Left lung (tissue), 4 donors: ENCODE measurements at regions not wholly inside any gene's neighbourhood (a gene's known extent, or its start where the extent isn't known, plus 50 kb on each side); places are given as distances from the start of the nearest gene placed in this dataset.

Experiments
- ATAC-seq: fragments of 200-7000 bp; cut with Tn5 transposase; one replicate; pipeline ENCODE4 v1.9.1; 2020; ENCODE audit warnings: moderate library complexity
- DNase-seq, 4 donors: peaks; one replicate each; pipeline ENCODE4 v3.0.0-alpha.2; 2013 to 2020
- H3K27ac ChIP-seq, 2 donors: fragments of 200-600 bp; sonication (generic) in 1 of 2; one replicate each; pipeline versions ENCODE4 v1.5.0 to v1.8.0; 2020 to 2021
- H3K27me3 ChIP-seq, 2 donors: fragments of 200-600 bp; sonication (generic) in 1 of 2; one replicate each; pipeline versions ENCODE4 v1.5.0 to v1.8.0; 2020 to 2021
- H3K36me3 ChIP-seq, 2 donors: fragments of 200-600 bp; sonication (generic) in 1 of 2; one replicate each; pipeline versions ENCODE4 v1.5.0 to v1.8.0; 2020 to 2021
- H3K4me1 ChIP-seq, 2 donors: fragments of 200-600 bp; one replicate each; pipeline ENCODE4 v1.8.0; 2021
- H3K4me3 ChIP-seq, 2 donors: fragments of 200-600 bp; sonication (generic) in 1 of 2; one replicate each; pipeline versions ENCODE4 v1.5.0 to v1.8.0; 2020 to 2021; ENCODE audit warnings: mild to moderate bottlenecking in 1 of 2
- H3K9me3 ChIP-seq, 2 donors: fragments of 200-600 bp; sonication (generic) in 1 of 2; one replicate each; pipeline versions ENCODE4 v1.5.0 to v1.8.0; 2020 to 2021
- CTCF ChIP-seq, 2 donors: fragments of 200-600 bp; sonication (generic) in 1 of 2; IDR thresholded peaks; one replicate each; pipeline versions ENCODE4 v1.5.0 to v1.8.0; 2021; ENCODE audit warnings: antibody characterized with exemption in 2 of 2
- intact Hi-C, 2 donors: fragments of 100-400 bp; cut with DNase I; formaldehyde crosslinking; loops; one replicate each; pipeline versions ENCODE4 v1.11.2 to v1.14.2; 2022
- donor health status: DM: no; HTN: yes; CAD: no.
- donor health status: DM: no; HTN: no; CAD: no.

DNA sequence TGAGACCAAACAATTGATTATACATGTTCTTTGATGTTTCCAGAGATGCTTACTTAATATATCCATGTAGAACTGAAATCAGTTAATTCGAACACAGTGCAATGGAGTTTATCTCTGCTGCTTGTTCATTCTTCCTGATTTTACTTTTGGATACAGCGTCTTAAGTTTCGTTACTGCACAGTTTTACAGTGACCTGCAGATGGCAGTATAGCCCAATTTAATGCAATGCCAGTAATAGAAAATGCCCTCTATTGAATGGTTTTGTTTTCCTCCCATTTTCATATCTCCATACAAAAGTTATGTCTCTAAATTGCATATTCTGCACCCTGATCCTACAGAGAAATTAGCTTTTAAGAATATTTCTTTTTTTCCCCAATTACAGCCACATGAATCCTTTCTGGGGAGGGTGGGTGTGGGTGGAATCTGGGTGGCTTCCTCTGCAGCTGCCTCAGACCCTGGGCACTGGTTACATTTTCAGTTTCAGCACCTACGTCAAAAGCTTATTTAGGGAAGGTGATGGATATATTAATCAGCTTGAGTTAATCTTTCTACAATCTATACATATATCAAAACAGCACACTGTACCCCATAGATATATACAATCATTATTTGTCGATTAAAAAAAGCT is 101.1 kb upstream of the DCD start:
- intact Hi-C loops: no loop called here
- no peaks in the 10 kb centered on the region for H3K9me3 ChIP-seq
- peak; percentile 86 for ATAC-seq
- H3K36me3 ChIP-seq: no peaks in the 10 kb centered on the region
- TF ChIP-seq CTCF (IDR thresholded peaks at IDR 0.05): peak; percentile 75 to 76
- no peak overlapping the region for H3K4me3 ChIP-seq
- no peaks in the 10 kb centered on the region for H3K4me1 ChIP-seq
- H3K27me3 ChIP-seq: no peaks in the 10 kb centered on the region
- peak in 2 of 4 donors; percentile 25 to 60 for DNase-seq
- H3K27ac ChIP-seq: no peak overlapping the region

- intact Hi-C loops: no loop called here
- Histone ChIP-seq H3K27ac (no peak overlapping the region), H3K36me3 (no peaks in the 10 kb centered on the region), H3K9me3 (no peaks in the 10 kb centered on the region), H3K27me3 (no peaks in the 10 kb centered on the region), H3K4me3 (no peak overlapping the region), H3K4me1 (no peaks in the 10 kb centered on the region)
- ATAC-seq: no peak
- TF ChIP-seq CTCF (IDR thresholded peaks at IDR 0.05): no peak
- no peak for DNase-seq
Observed at GRCh38 chr12:54744590-54744989, 96.4 kb upstream of the DCD start.

DNA sequence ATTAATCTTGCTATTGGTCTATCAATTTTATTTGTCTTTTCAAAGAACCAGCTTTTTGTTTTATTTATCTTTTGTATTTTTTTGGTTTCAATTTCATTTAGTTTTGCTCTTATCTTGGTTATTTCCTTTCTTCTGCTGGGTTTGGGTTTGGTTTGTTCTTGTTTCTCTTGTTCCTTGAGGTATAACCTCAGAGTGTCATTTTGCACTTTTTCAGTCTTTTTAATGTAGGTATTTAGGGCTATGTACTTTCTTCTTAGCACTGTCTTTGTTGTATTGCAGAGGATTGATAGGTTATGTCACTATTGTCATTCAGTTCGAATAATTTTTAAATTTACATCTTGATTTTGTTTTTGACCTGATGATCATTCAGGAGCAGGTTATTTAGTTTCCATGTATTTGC is 92.7 kb upstream of the DCD start:
- no peak for TF ChIP-seq CTCF (IDR thresholded peaks at IDR 0.05)
- no peak overlapping the region for H3K27ac ChIP-seq
- ATAC-seq (no peak), DNase-seq (no peak)
- intact Hi-C loops: no loop called here
- H3K27me3 ChIP-seq: no peaks in the 10 kb centered on the region
- H3K9me3 ChIP-seq: no peaks in the 10 kb centered on the region
- H3K36me3 ChIP-seq: no peaks in the 10 kb centered on the region
- no peaks in the 10 kb centered on the region for H3K4me1 ChIP-seq
- H3K4me3 ChIP-seq: no peak overlapping the region

- Histone ChIP-seq H3K9me3 (no peaks in the 10 kb centered on the region), H3K36me3 (no peaks in the 10 kb centered on the region), H3K27ac (no peak overlapping the region), H3K4me1 (no peaks in the 10 kb centered on the region), H3K4me3 (no peak overlapping the region), H3K27me3 (no peaks in the 10 kb centered on the region)
- intact Hi-C loops: no loop called here
- DNase-seq: no peak
- ATAC-seq: no peak
- no peak for TF ChIP-seq CTCF (IDR thresholded peaks at IDR 0.05)
Observed at GRCh38 chr12:54736549-54736948, 88.4 kb upstream of the DCD start.

DNA sequence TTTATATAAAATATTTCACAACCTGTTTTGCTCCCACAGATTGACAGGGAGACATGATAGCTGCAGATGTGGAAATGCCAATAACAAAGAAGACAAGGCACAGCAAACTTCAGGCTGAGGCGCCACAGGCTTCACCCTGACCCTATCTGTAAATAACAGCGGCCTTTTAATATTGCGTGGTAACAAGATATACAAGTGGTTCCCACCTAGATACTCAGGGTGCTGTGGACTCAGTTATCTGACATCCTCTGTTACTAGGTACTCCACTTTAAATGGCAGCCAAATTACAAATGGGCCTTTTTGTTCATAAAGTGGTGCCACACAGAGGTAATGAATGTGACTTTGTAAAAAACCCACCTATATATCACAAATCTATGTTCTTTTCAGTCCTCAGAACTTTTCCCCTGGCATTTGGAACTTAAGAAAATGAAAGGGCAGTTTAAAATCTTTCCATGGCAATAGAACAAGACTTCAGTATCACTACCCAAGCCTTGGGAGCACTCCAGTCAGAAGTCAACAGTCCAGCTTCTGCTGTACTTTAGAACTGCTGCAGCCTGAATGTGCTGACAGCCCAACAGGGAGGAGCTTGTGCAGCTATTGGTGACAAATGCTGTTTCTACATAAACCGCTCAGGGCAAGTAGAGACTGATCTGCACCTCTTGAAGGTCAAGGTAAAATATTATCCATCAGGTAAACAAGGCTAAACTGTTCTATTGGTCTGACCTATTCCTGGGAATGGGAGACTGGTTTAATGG is 86.2 kb upstream of the DCD start:
- no peaks in the 10 kb centered on the region for H3K4me1 ChIP-seq
- no peak for TF ChIP-seq CTCF (IDR thresholded peaks at IDR 0.05)
- H3K27me3 ChIP-seq: no peaks in the 10 kb centered on the region
- H3K27ac ChIP-seq: no peak overlapping the region
- ATAC-seq (peak; percentile 52), DNase-seq (peak in 1 of 4 donors; percentile 33)
- H3K36me3 ChIP-seq: no peaks in the 10 kb centered on the region
- intact Hi-C loops: no loop called here
- H3K4me3 ChIP-seq: no peak overlapping the region
- H3K9me3 ChIP-seq: no peaks in the 10 kb centered on the region
